HepG2 (cell line): ENCODE measurements at regions not wholly inside any gene's neighbourhood (a gene's known extent, or its start where the extent isn't known, plus 50 kb on each side); places are given as distances from the start of the nearest gene placed in this dataset.

Experiments
- TF ChIP-seq, protein P1 (sequence below), 2 experiments: sonication (generic) in 1 of 2; formaldehyde crosslinking in 1 of 2; IDR thresholded peaks; 2 replicates each; pipeline versions ENCODE4 v1.4.0 to v1.6.1; 2018 to 2020; ENCODE audit warnings: missing genetic modification reagents in 2 of 2, borderline replicate concordance in 1 of 2, low read depth in 1 of 2, mild to moderate bottlenecking in 1 of 2, missing biosample characterization in 1 of 2
- TF ChIP-seq, protein P2 (sequence below): sonication (generic); formaldehyde crosslinking; IDR thresholded peaks from 2 replicates; pipeline ENCODE4 v1.9.0; 2021; ENCODE audit warnings: missing genetic modification reagents, borderline replicate concordance

DNA sequence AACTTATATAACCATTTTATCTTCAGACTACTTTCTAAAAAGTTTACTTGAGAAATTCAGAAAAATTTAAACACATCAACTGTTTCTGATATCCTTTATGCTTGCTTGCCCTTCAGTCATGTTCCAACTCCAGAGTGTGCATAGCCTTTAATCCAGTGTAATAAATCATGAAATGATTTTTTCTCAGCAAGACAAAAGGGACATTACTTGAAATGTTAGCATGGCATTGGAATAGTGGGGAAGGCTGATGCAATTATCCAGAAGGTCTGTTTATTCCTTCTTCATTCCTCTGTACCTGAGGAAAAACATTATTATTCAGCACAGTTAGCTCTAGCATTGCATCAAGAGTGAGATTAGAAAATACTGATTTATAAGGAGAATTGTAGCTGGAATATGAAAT lies 209.9 kb downstream of the SLC7A11 start:
- TF ChIP-seq, protein P1, sequence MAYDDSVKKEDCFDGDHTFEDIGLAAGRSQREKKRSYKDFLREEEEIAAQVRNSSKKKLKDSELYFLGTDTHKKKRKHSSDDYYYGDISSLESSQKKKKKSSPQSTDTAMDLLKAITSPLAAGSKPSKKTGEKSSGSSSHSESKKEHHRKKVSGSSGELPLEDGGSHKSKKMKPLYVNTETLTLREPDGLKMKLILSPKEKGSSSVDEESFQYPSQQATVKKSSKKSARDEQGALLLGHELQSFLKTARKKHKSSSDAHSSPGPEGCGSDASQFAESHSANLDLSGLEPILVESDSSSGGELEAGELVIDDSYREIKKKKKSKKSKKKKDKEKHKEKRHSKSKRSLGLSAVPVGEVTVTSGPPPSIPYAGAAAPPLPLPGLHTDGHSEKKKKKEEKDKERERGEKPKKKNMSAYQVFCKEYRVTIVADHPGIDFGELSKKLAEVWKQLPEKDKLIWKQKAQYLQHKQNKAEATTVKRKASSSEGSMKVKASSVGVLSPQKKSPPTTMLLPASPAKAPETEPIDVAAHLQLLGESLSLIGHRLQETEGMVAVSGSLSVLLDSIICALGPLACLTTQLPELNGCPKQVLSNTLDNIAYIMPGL (CRISPR knock-in tag; IDR thresholded peaks at IDR 0.05; ENCODE audit: borderline replicate concordance in 1 of 2, low read depth in 1 of 2) = no peak
- TF ChIP-seq, protein P2, sequence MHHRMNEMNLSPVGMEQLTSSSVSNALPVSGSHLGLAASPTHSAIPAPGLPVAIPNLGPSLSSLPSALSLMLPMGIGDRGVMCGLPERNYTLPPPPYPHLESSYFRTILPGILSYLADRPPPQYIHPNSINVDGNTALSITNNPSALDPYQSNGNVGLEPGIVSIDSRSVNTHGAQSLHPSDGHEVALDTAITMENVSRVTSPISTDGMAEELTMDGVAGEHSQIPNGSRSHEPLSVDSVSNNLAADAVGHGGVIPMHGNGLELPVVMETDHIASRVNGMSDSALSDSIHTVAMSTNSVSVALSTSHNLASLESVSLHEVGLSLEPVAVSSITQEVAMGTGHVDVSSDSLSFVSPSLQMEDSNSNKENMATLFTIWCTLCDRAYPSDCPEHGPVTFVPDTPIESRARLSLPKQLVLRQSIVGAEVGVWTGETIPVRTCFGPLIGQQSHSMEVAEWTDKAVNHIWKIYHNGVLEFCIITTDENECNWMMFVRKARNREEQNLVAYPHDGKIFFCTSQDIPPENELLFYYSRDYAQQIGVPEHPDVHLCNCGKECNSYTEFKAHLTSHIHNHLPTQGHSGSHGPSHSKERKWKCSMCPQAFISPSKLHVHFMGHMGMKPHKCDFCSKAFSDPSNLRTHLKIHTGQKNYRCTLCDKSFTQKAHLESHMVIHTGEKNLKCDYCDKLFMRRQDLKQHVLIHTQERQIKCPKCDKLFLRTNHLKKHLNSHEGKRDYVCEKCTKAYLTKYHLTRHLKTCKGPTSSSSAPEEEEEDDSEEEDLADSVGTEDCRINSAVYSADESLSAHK (CRISPR knock-in tag) = no peak
